Left colon (tissue), 2 donors: ENCODE measurements at regions not wholly inside any gene's neighbourhood (a gene's known extent, or its start where the extent isn't known, plus 50 kb on each side); places are given as distances from the start of the nearest gene placed in this dataset.
A peak's percentile ranks its signal among the peaks of the same experiment; 100 is the strongest.

Experiments
- ATAC-seq: fragments of 200-7000 bp; cut with Tn5 transposase; one replicate; pipeline ENCODE4 v1.9.1; 2020; ENCODE audit warnings: mild to moderate bottlenecking, moderate library complexity
- DNase-seq, 2 donors: peaks; one replicate each; pipeline ENCODE4 v3.0.0-alpha.2; 2020
- intact Hi-C, 2 donors: fragments of 100-400 bp; cut with DNase I in 1 of 2; cut with micrococcal nuclease in 1 of 2; formaldehyde crosslinking; loops; one replicate each; pipeline versions ENCODE4 v1.11.2 to v1.14.0; 2022; cut with DNase I, micrococcal nuclease
- donor health status: DM: no; HTN: no; CAD: no.
- donor health status: DM: yes; HTN: yes; CAD: no.

- DNase-seq (no peak), ATAC-seq (no peak)
- intact Hi-C loops, result no loop called here
These were observed 160.1 kb upstream of the CPNE8 start for GRCh38 chr12:39065455-39065854.

GRCh38 chr12:39064708-39065107, 159.3 kb upstream of the CPNE8 start:
- ATAC-seq, result no peak
- DNase-seq, result no peak
- intact Hi-C loops, result no loop called here

- DNase-seq (no peak), ATAC-seq (no peak)
- intact Hi-C loops, result no loop called here
These were observed 157.0 kb upstream of the CPNE8 start for GRCh38 chr12:39062266-39062996.

GRCh38 chr12:39061576-39061975, 156.2 kb upstream of the CPNE8 start:
- DNase-seq, result no peak
- intact Hi-C loops, result no loop called here
- ATAC-seq, result no peak

GRCh38 chr12:39048395-39048794, 143.0 kb upstream of the CPNE8 start:
- intact Hi-C loops, result no loop called here
- no peak for DNase-seq
- ATAC-seq, result no peak

- DNase-seq (no peak), ATAC-seq (no peak)
- intact Hi-C loops, result no loop called here
These were observed 142.3 kb upstream of the CPNE8 start for GRCh38 chr12:39047539-39048262.

- DNase-seq, result no peak
- no peak for ATAC-seq
- intact Hi-C loops, result no loop called here
These were observed 139.4 kb upstream of the CPNE8 start for GRCh38 chr12:39044754-39045153.

GRCh38 chr12:39043424-39043822, 138.0 kb upstream of the CPNE8 start:
- intact Hi-C loops, result no loop called here

GRCh38 chr12:39040275-39040674, 134.9 kb upstream of the CPNE8 start:
- intact Hi-C loops, result no loop called here
- DNase-seq (no peak), ATAC-seq (no peak)

More at GRCh38 chr12:39043424-39043822, 138.0 kb upstream of the CPNE8 start:
- ATAC-seq (no peak), DNase-seq (no peak)

GRCh38 chr12:39037115-39037514, 131.7 kb upstream of the CPNE8 start:
- ATAC-seq (peak; percentile 32), DNase-seq (no peak)
- intact Hi-C loops, result no loop called here

- no peak for DNase-seq
- peak; percentile 86 for ATAC-seq
- intact Hi-C loops, result no loop called here
These were observed 130.7 kb upstream of the CPNE8 start for GRCh38 chr12:39036105-39036504.

- ATAC-seq (no peak), DNase-seq (no peak)
- intact Hi-C loops, result no loop called here
These were observed 128.4 kb upstream of the CPNE8 start for GRCh38 chr12:39033782-39034181.

GRCh38 chr12:39032448-39032847, 127.1 kb upstream of the CPNE8 start:
- ATAC-seq (no peak), DNase-seq (no peak)
- intact Hi-C loops, result no loop called here

- intact Hi-C loops, result no loop called here
- ATAC-seq, result no peak
These were observed 126.6 kb upstream of the CPNE8 start for GRCh38 chr12:39032034-39032433.

GRCh38 chr12:39028382-39028781, 123.0 kb upstream of the CPNE8 start:
- intact Hi-C loops, result no loop called here
- ATAC-seq, result no peak
- DNase-seq, result no peak

More at GRCh38 chr12:39032034-39032433, 126.6 kb upstream of the CPNE8 start:
- DNase-seq, result no peak

- intact Hi-C loops, result no loop called here
- no peak for ATAC-seq
- no peak for DNase-seq
These were observed 107.5 kb upstream of the CPNE8 start for GRCh38 chr12:39012870-39013269.

- intact Hi-C loops, result no loop called here
- no peak for DNase-seq
- no peak for ATAC-seq
These were observed 105.8 kb upstream of the CPNE8 start for GRCh38 chr12:39011166-39011565.

- no peak for ATAC-seq
- intact Hi-C loops, result no loop called here
These were observed 105.0 kb upstream of the CPNE8 start for GRCh38 chr12:39010406-39010805.

GRCh38 chr12:39007619-39008018, 102.2 kb upstream of the CPNE8 start:
- ATAC-seq (no peak), DNase-seq (no peak)
- intact Hi-C loops, result no loop called here

More at GRCh38 chr12:39010406-39010805, 105.0 kb upstream of the CPNE8 start:
- no peak for DNase-seq

GRCh38 chr12:39006286-39006685, 100.9 kb upstream of the CPNE8 start:
- ATAC-seq (no peak), DNase-seq (no peak)
- intact Hi-C loops, result no loop called here

GRCh38 chr12:39005671-39006070, 100.3 kb upstream of the CPNE8 start:
- intact Hi-C loops, result no loop called here
- DNase-seq (no peak), ATAC-seq (no peak)
